ENCODE measurements at regions not wholly inside any gene's neighbourhood (a gene's known extent, or its start where the extent isn't known, plus 50 kb on each side); places are given as distances from the start of the nearest gene placed in this dataset.

DNA sequence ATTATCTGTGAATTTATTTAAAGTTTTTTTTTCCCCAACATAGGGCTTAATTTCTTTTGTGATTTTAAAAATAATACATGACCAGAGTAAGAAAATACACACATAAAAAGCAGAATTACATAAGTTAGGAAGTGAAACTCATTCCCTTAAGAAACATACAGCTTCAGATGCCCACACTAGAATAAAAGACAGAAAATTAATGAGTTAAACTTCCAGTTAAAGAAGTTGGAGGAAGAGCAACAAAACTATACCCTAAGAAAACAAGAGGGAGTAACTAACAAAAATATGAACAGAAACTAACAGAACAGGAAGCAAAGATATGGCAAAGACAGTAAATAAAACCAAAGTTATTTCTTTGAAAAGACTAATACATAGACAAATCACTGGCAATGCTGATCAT, 107.6 kb upstream of the CEP85L start:
- TF ChIP-seq POLR2A (IDR thresholded peaks at IDR 0.05) (no peak), POLR2AphosphoS5 (IDR thresholded peaks at IDR 0.05) (no peak)
- TF ChIP-seq, protein P1, sequence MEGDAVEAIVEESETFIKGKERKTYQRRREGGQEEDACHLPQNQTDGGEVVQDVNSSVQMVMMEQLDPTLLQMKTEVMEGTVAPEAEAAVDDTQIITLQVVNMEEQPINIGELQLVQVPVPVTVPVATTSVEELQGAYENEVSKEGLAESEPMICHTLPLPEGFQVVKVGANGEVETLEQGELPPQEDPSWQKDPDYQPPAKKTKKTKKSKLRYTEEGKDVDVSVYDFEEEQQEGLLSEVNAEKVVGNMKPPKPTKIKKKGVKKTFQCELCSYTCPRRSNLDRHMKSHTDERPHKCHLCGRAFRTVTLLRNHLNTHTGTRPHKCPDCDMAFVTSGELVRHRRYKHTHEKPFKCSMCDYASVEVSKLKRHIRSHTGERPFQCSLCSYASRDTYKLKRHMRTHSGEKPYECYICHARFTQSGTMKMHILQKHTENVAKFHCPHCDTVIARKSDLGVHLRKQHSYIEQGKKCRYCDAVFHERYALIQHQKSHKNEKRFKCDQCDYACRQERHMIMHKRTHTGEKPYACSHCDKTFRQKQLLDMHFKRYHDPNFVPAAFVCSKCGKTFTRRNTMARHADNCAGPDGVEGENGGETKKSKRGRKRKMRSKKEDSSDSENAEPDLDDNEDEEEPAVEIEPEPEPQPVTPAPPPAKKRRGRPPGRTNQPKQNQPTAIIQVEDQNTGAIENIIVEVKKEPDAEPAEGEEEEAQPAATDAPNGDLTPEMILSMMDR (IDR thresholded peaks at IDR 0.05 in 8 of 11, conservative IDR thresholded peaks at IDR 0.05 in 3 of 11), result no peak
